Suprapubic skin (tissue), 4 donors: ENCODE measurements at regions not wholly inside any gene's neighbourhood (a gene's known extent, or its start where the extent isn't known, plus 50 kb on each side); places are given as distances from the start of the nearest gene placed in this dataset.

Source experiments
- DNase-seq, 2 donors: peaks; one replicate each; pipeline ENCODE4 v3.0.0-alpha.2; 2019; ENCODE audit warnings: low spot score in 2 of 2
- H3K27ac ChIP-seq: fragments of 200-600 bp; sonication (generic); one replicate; pipeline ENCODE4 v1.5.1; 2019
- H3K27me3 ChIP-seq: fragments of 200-600 bp; sonication (generic); one replicate; pipeline ENCODE4 v1.5.1; 2019
- H3K36me3 ChIP-seq: fragments of 200-600 bp; sonication (generic); one replicate; pipeline ENCODE4 v1.5.1; 2019
- H3K4me1 ChIP-seq: fragments of 200-600 bp; sonication (generic); one replicate; pipeline ENCODE4 v1.5.1; 2019
- H3K4me3 ChIP-seq: fragments of 200-600 bp; sonication (generic); one replicate; pipeline ENCODE4 v1.5.1; 2019; ENCODE audit warnings: mild to moderate bottlenecking
- H3K9me3 ChIP-seq: fragments of 200-600 bp; sonication (generic); one replicate; pipeline ENCODE4 v1.5.1; 2019
- CTCF ChIP-seq, 2 donors: fragments of 200-600 bp in 1 of 2; fragments of 450-650 bp in 1 of 2; sonication (generic) in 1 of 2; IDR thresholded peaks; one replicate each; pipeline ENCODE4 v1.5.1; 2016 to 2019; ENCODE audit warnings: antibody characterized with exemption in 2 of 2, mild to moderate bottlenecking in 1 of 2, moderate library complexity in 1 of 2
- EP300 ChIP-seq: sonication (generic); formaldehyde crosslinking; IDR thresholded peaks from one replicate; pipeline ENCODE4 v1.6.1; 2017; ENCODE audit warnings: antibody characterized with exemption
- POLR2A ChIP-seq, 2 donors: fragments of 450-650 bp; IDR thresholded peaks; one replicate each; pipeline ENCODE4 v1.6.1; 2017; ENCODE audit warnings: antibody characterized with exemption in 2 of 2, mild to moderate bottlenecking in 2 of 2, moderate library complexity in 2 of 2
- POLR2AphosphoS5 ChIP-seq, 3 donors: sonication (generic); formaldehyde crosslinking; IDR thresholded peaks; one replicate each; pipeline ENCODE4 v1.6.1; 2017; ENCODE audit warnings: antibody characterized with exemption in 3 of 3
- WGBS: methylation state at CpG from one replicate; pipeline ENCODE4 v1.1.5; 2018; 5-methylcytosine and 5-hydroxymethylcytosine counted together

GRCh38 chr20:58162986-58163385 lies 65.5 kb downstream of the ANKRD60 start:
- Histone ChIP-seq H3K4me3 (no peak overlapping the region), H3K27ac (peak overlapping the region; percentile 89), H3K27me3 (no peaks in the 10 kb centered on the region), H3K36me3 (no peaks in the 10 kb centered on the region), H3K4me1 (peaks cover 21% of the 10 kb centered on the region), H3K9me3 (no peaks in the 10 kb centered on the region)
- DNase-seq: no peak
- TF ChIP-seq CTCF (IDR thresholded peaks at IDR 0.05) (no peak), POLR2AphosphoS5 (IDR thresholded peaks at IDR 0.05) (no peak), POLR2A (IDR thresholded peaks at IDR 0.05) (no peak)
- WGBS: 67% methylated on average over 3 of the region's 3 CpGs

- TF ChIP-seq CTCF (IDR thresholded peaks at IDR 0.05) (no peak), EP300 (no peak), POLR2A (IDR thresholded peaks at IDR 0.05) (no peak), POLR2AphosphoS5 (IDR thresholded peaks at IDR 0.05) (no peak)
Observed at GRCh38 chr20:58161192-58161591, 67.3 kb downstream of the ANKRD60 start.

GRCh38 chr20:58160451-58161061 lies 67.9 kb downstream of the ANKRD60 start:
- DNase-seq: peak in 1 of 2 donors; percentile 86
- Histone ChIP-seq H3K27me3 (no peaks in the 10 kb centered on the region), H3K9me3 (no peaks in the 10 kb centered on the region), H3K27ac (peak overlapping the region; percentile 89), H3K4me1 (peaks cover 21% of the 10 kb centered on the region), H3K36me3 (no peaks in the 10 kb centered on the region), H3K4me3 (no peak overlapping the region)
- WGBS: 59% methylated on average over 14 of the region's 17 CpGs
- TF ChIP-seq POLR2A (IDR thresholded peaks at IDR 0.05): no peak
- no peak for TF ChIP-seq CTCF (IDR thresholded peaks at IDR 0.05)
- TF ChIP-seq EP300: no peak
- no peak for TF ChIP-seq POLR2AphosphoS5 (IDR thresholded peaks at IDR 0.05)

More at GRCh38 chr20:58161192-58161591, 67.3 kb downstream of the ANKRD60 start:
- Histone ChIP-seq H3K9me3 (no peaks in the 10 kb centered on the region), H3K27me3 (no peaks in the 10 kb centered on the region), H3K27ac (peak overlapping the region; percentile 89), H3K4me3 (no peak overlapping the region), H3K36me3 (no peaks in the 10 kb centered on the region), H3K4me1 (peaks cover 21% of the 10 kb centered on the region)
- 85% methylated on average over 2 of the region's 2 CpGs for WGBS
- no peak for DNase-seq

- Histone ChIP-seq H3K27ac (no peak overlapping the region), H3K4me3 (no peak overlapping the region), H3K27me3 (peaks cover 17% of the 10 kb centered on the region), H3K36me3 (no peaks in the 10 kb centered on the region), H3K4me1 (peaks cover 12% of the 10 kb centered on the region), H3K9me3 (no peaks in the 10 kb centered on the region)
- no peak for DNase-seq
- WGBS: 76% methylated on average over 12 of the region's 13 CpGs
- TF ChIP-seq POLR2A (IDR thresholded peaks at IDR 0.05) (no peak), POLR2AphosphoS5 (IDR thresholded peaks at IDR 0.05) (no peak), EP300 (no peak), CTCF (IDR thresholded peaks at IDR 0.05) (no peak)
Observed at GRCh38 chr20:58155148-58155925, 73.1 kb downstream of the ANKRD60 start.

GRCh38 chr20:58154113-58154512 lies 74.3 kb downstream of the ANKRD60 start:
- Histone ChIP-seq H3K4me3 (no peak overlapping the region), H3K27ac (no peak overlapping the region), H3K36me3 (no peaks in the 10 kb centered on the region), H3K4me1 (no peaks in the 10 kb centered on the region), H3K9me3 (no peaks in the 10 kb centered on the region), H3K27me3 (peaks cover 22% of the 10 kb centered on the region)
- DNase-seq: no peak
- no peak for TF ChIP-seq POLR2A (IDR thresholded peaks at IDR 0.05)
- no peak for TF ChIP-seq EP300
- TF ChIP-seq CTCF (IDR thresholded peaks at IDR 0.05): no peak
- no peak for TF ChIP-seq POLR2AphosphoS5 (IDR thresholded peaks at IDR 0.05)
- 75% methylated on average over 1 of the region's 1 CpG for WGBS
